GM23338 (cell line): ENCODE measurements at regions not wholly inside any gene's neighbourhood (a gene's known extent, or its start where the extent isn't known, plus 50 kb on each side); places are given as distances from the start of the nearest gene placed in this dataset.

ENCODE experiments used
- ATAC-seq: fragments of 200-7000 bp; cut with Tn5 transposase; 3 replicates; pipeline ENCODE4 v1.9.1; 2020
- DNase-seq: peaks from one replicate; pipeline ENCODE4 v3.0.0-alpha.2; 2015; ENCODE audit warnings: low spot score
- H2AFZ ChIP-seq: fragments of 200-600 bp; sonication (generic); 2 replicates; pipeline ENCODE4 v1.8.0; 2016; ENCODE audit warnings: antibody characterized with exemption, mild to moderate bottlenecking, moderate library complexity
- H3F3A ChIP-seq: fragments of 200-600 bp; sonication (generic); replicated peaks from 2 replicates; pipeline ENCODE4 v1.8.0; 2017; ENCODE audit warnings: antibody characterized with exemption, mixed run types, low read depth
- H3K27ac ChIP-seq: fragments of 200-600 bp; sonication (generic); 2 replicates; pipeline ENCODE4 v1.6.1; 2016; ENCODE audit warnings: low read depth
- H3K27me3 ChIP-seq: fragments of 200-600 bp; sonication (generic); 2 replicates; pipeline ENCODE4 v1.8.0; 2016; ENCODE audit warnings: mild to moderate bottlenecking, mixed run types, moderate library complexity; ENCODE audit not compliant: insufficient read depth
- H3K36me3 ChIP-seq: fragments of 200-600 bp; sonication (generic); 2 replicates; pipeline ENCODE4 v1.8.0; 2016; ENCODE audit warnings: mild to moderate bottlenecking; ENCODE audit not compliant: insufficient read depth
- H3K4me1 ChIP-seq: fragments of 200-600 bp; sonication (generic); 2 replicates; pipeline ENCODE4 v1.8.0; 2016; ENCODE audit warnings: mild to moderate bottlenecking, moderate library complexity; ENCODE audit not compliant: insufficient read depth
- H3K4me2 ChIP-seq: fragments of 200-600 bp; sonication (generic); 2 replicates; pipeline ENCODE4 v1.7.1; 2017; ENCODE audit warnings: mixed run types
- H3K4me3 ChIP-seq: fragments of 200-600 bp; sonication (generic); 2 replicates; pipeline ENCODE4 v1.6.1; 2016; ENCODE audit warnings: mixed run types
- H3K79me2 ChIP-seq: fragments of 200-600 bp; sonication (generic); replicated peaks from 2 replicates; pipeline ENCODE4 v1.8.0; 2017; ENCODE audit warnings: mild to moderate bottlenecking; ENCODE audit not compliant: insufficient read depth
- H3K9me2 ChIP-seq: fragments of 200-600 bp; sonication (generic); 2 replicates; pipeline ENCODE4 v1.8.0; 2017; ENCODE audit not compliant: insufficient read depth
- H4K20me1 ChIP-seq: fragments of 200-600 bp; sonication (generic); replicated peaks from 2 replicates; pipeline ENCODE4 v1.8.0; 2017; ENCODE audit warnings: mild to moderate bottlenecking; ENCODE audit not compliant: insufficient read depth
- H3K27ac Mint-ChIP-seq: 2 replicates; pipeline ENCODE4 v1.8.0; 2020; ENCODE audit warnings: inconsistent platforms, mild to moderate bottlenecking, moderate library complexity, mixed read lengths
- H3K27me3 Mint-ChIP-seq: 3 replicates; pipeline ENCODE4 v1.8.0; 2022; ENCODE audit warnings: low read depth, mild to moderate bottlenecking, moderate library complexity, mixed read lengths, inconsistent platforms; ENCODE audit not compliant: insufficient read depth, poor library complexity
- H3K36me3 Mint-ChIP-seq: 3 replicates; pipeline ENCODE4 v1.8.0; 2021; ENCODE audit warnings: low read depth, mild to moderate bottlenecking, inconsistent platforms, moderate library complexity, mixed read lengths
- H3K4me1 Mint-ChIP-seq: 3 replicates; pipeline ENCODE4 v1.8.0; 2020; ENCODE audit warnings: mild to moderate bottlenecking, inconsistent platforms, mixed read lengths
- H3K4me3 Mint-ChIP-seq: 3 replicates; pipeline ENCODE4 v1.8.0; 2021; ENCODE audit warnings: moderate library complexity, mild to moderate bottlenecking, inconsistent platforms, mixed read lengths
- H3K9me3 Mint-ChIP-seq: 3 replicates; pipeline ENCODE4 v1.8.0; 2020; ENCODE audit warnings: moderate library complexity, mild to moderate bottlenecking, inconsistent platforms, mixed read lengths
- EZH2 ChIP-seq: fragments of 200-600 bp; sonication (generic); IDR thresholded peaks from one replicate; pipeline ENCODE4 v1.8.0; 2017; ENCODE audit warnings: antibody characterized with exemption, mild to moderate bottlenecking, low read depth; ENCODE audit not compliant: unreplicated experiment
- EZH2phosphoT487 ChIP-seq: fragments of 200-600 bp; sonication (generic); IDR thresholded peaks from one replicate; pipeline ENCODE4 v1.8.1; 2018; ENCODE audit warnings: antibody characterized with exemption; ENCODE audit not compliant: unreplicated experiment
- JUNB ChIP-seq: IDR thresholded peaks from one replicate; pipeline ENCODE4 v1.6.1; 2016; ENCODE audit warnings: antibody characterized with exemption; ENCODE audit not compliant: unreplicated experiment
- POLR2AphosphoS5 ChIP-seq: IDR thresholded peaks from 2 replicates; pipeline ENCODE4 v1.6.1; 2016; ENCODE audit warnings: antibody characterized with exemption, low read depth
- TF ChIP-seq, protein P1 (sequence below): fragments of 250-450 bp; sonication (Bioruptor Pico); IDR thresholded peaks from 2 replicates; pipeline ENCODE4 v1.5.0; 2020; ENCODE audit warnings: mild to moderate bottlenecking, moderate library complexity
- TF ChIP-seq, protein P2 (sequence below), 2 experiments: fragments of 200-600 bp in 1 of 2; sonication (generic) in 1 of 2; conservative IDR thresholded peaks; 2 replicates each; pipeline versions ENCODE4 v1.5.1 to v1.6.1; 2016 to 2017; ENCODE audit warnings: antibody characterized with exemption in 2 of 2, low read depth in 2 of 2, mild to moderate bottlenecking in 2 of 2, moderate library complexity in 1 of 2
- TF ChIP-seq, protein P3 (sequence below): IDR thresholded peaks from 2 replicates; pipeline ENCODE4 v1.6.1; 2016; ENCODE audit warnings: antibody characterized with exemption

DNA sequence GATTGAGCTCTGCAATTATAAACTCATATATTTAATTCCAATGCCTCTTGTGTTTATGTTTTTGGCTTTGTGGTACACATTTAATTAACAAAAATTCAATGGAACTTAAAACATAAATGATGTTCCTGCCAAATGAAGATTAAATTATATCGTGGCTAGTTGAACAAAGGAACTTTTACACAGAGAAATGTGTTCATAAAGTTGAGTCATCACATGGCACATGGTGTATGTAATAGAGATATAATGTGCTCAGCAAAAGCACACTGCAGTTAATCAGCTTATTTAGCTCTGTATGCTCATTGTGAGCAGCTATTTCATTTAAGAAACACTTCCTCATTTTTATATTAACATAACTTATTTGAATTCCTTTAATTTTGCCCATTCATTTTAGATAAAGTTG is 1295.6 kb upstream of the CITED2 start (continued):
- TF ChIP-seq, protein P1, sequence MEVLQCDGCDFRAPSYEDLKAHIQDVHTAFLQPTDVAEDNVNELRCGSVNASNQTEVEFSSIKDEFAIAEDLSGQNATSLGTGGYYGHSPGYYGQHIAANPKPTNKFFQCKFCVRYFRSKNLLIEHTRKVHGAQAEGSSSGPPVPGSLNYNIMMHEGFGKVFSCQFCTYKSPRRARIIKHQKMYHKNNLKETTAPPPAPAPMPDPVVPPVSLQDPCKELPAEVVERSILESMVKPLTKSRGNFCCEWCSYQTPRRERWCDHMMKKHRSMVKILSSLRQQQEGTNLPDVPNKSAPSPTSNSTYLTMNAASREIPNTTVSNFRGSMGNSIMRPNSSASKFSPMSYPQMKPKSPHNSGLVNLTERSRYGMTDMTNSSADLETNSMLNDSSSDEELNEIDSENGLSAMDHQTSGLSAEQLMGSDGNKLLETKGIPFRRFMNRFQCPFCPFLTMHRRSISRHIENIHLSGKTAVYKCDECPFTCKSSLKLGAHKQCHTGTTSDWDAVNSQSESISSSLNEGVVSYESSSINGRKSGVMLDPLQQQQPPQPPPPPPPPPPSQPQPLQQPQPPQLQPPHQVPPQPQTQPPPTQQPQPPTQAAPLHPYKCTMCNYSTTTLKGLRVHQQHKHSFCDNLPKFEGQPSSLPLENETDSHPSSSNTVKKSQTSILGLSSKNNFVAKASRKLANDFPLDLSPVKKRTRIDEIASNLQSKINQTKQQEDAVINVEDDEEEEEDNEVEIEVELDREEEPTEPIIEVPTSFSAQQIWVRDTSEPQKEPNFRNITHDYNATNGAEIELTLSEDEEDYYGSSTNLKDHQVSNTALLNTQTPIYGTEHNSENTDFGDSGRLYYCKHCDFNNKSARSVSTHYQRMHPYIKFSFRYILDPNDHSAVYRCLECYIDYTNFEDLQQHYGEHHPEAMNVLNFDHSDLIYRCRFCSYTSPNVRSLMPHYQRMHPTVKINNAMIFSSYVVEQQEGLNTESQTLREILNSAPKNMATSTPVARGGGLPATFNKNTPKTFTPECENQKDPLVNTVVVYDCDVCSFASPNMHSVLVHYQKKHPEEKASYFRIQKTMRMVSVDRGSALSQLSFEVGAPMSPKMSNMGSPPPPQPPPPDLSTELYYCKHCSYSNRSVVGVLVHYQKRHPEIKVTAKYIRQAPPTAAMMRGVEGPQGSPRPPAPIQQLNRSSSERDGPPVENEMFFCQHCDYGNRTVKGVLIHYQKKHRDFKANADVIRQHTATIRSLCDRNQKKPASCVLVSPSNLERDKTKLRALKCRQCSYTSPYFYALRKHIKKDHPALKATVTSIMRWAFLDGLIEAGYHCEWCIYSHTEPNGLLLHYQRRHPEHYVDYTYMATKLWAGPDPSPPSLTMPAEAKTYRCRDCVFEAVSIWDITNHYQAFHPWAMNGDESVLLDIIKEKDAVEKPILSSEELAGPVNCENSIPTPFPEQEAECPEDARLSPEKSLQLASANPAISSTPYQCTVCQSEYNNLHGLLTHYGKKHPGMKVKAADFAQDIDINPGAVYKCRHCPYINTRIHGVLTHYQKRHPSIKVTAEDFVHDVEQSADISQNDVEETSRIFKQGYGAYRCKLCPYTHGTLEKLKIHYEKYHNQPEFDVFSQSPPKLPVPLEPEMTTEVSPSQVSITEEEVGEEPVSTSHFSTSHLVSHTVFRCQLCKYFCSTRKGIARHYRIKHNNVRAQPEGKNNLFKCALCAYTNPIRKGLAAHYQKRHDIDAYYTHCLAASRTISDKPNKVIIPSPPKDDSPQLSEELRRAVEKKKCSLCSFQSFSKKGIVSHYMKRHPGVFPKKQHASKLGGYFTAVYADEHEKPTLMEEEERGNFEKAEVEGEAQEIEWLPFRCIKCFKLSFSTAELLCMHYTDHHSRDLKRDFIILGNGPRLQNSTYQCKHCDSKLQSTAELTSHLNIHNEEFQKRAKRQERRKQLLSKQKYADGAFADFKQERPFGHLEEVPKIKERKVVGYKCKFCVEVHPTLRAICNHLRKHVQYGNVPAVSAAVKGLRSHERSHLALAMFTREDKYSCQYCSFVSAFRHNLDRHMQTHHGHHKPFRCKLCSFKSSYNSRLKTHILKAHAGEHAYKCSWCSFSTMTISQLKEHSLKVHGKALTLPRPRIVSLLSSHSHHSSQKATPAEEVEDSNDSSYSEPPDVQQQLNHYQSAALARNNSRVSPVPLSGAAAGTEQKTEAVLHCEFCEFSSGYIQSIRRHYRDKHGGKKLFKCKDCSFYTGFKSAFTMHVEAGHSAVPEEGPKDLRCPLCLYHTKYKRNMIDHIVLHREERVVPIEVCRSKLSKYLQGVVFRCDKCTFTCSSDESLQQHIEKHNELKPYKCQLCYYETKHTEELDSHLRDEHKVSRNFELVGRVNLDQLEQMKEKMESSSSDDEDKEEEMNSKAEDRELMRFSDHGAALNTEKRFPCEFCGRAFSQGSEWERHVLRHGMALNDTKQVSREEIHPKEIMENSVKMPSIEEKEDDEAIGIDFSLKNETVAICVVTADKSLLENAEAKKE (CRISPR knock-in tag) = no peak
- TF ChIP-seq, protein P2, sequence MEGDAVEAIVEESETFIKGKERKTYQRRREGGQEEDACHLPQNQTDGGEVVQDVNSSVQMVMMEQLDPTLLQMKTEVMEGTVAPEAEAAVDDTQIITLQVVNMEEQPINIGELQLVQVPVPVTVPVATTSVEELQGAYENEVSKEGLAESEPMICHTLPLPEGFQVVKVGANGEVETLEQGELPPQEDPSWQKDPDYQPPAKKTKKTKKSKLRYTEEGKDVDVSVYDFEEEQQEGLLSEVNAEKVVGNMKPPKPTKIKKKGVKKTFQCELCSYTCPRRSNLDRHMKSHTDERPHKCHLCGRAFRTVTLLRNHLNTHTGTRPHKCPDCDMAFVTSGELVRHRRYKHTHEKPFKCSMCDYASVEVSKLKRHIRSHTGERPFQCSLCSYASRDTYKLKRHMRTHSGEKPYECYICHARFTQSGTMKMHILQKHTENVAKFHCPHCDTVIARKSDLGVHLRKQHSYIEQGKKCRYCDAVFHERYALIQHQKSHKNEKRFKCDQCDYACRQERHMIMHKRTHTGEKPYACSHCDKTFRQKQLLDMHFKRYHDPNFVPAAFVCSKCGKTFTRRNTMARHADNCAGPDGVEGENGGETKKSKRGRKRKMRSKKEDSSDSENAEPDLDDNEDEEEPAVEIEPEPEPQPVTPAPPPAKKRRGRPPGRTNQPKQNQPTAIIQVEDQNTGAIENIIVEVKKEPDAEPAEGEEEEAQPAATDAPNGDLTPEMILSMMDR (conservative IDR thresholded peaks at IDR 0.05; ENCODE audit: low read depth in 2 of 2) = no peak

DNA sequence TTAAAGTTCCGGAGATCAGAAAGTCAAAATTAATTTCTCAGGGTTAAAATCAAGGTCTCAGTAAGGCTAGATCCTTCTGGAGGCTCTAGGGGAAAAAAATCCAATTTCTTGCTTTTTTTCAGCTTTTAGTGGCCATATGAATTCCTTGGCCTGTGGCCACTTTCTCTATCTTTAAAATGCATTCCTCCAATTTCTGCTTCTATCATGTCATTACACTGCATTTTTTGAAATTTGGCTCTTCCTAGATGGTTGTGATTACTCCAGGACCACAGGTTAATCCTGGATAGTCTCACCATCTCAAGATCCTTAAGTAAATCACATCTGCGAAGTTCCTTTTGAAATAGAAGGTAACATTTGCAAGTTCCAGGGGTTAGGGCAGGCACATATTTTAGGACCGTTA is 1294.9 kb upstream of the CITED2 start:
- Histone ChIP-seq H3K36me3 (no peaks in the 10 kb centered on the region), H3K27me3 (no peaks in the 10 kb centered on the region), H3K9me2 (no peaks in the 10 kb centered on the region), H3K4me2 (no peak overlapping the region), H3K4me1 (no peaks in the 10 kb centered on the region), H3K79me2 (no peaks in the 10 kb centered on the region), H3F3A (no peaks in the 10 kb centered on the region), H3K4me3 (no peak overlapping the region), H3K27ac (no peak overlapping the region), H4K20me1 (no peaks in the 10 kb centered on the region), H2AFZ (no peak overlapping the region)
- ATAC-seq = no peak
- Mint-ChIP-seq H3K36me3 (0 out of 3 replicates have a peak, but pooled peaks cover 2% of the 10 kb centered on the region), H3K27me3 (no peaks in the 10 kb centered on the region), H3K9me3 (peaks cover 2% of the 10 kb centered on the region; the same call in 1 of the 3 replicates), H3K27ac (no peak overlapping the region), H3K4me1 (no peaks in the 10 kb centered on the region), H3K4me3 (no peak overlapping the region)
- DNase-seq = no peak
- TF ChIP-seq JUNB (no peak), EZH2 (no peak), POLR2AphosphoS5 (no peak), EZH2phosphoT487 (no peak)
- TF ChIP-seq, protein P3, sequence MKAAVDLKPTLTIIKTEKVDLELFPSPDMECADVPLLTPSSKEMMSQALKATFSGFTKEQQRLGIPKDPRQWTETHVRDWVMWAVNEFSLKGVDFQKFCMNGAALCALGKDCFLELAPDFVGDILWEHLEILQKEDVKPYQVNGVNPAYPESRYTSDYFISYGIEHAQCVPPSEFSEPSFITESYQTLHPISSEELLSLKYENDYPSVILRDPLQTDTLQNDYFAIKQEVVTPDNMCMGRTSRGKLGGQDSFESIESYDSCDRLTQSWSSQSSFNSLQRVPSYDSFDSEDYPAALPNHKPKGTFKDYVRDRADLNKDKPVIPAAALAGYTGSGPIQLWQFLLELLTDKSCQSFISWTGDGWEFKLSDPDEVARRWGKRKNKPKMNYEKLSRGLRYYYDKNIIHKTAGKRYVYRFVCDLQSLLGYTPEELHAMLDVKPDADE = no peak
- TF ChIP-seq, protein P1 (CRISPR knock-in tag) = no peak
